Fibroblast of upper back skin (primary cell): ENCODE measurements at regions not wholly inside any gene's neighbourhood (a gene's known extent, or its start where the extent isn't known, plus 50 kb on each side); places are given as distances from the start of the nearest gene placed in this dataset.

Source experiments
- DNase-seq: peaks from one replicate; pipeline ENCODE4 v3.0.0-alpha.2; 2013

GRCh38 chr15:29208836-29209235 lies 60.8 kb downstream of the NSMCE3 start:
- DNase-seq, result no peak

- DNase-seq, result peak; percentile 5
These were observed 61.3 kb downstream of the NSMCE3 start for GRCh38 chr15:29208352-29208751.

- DNase-seq, result no peak
These were observed 61.9 kb downstream of the NSMCE3 start for GRCh38 chr15:29207758-29208108.

GRCh38 chr15:29207027-29207757 lies 62.4 kb downstream of the NSMCE3 start:
- no peak for DNase-seq

GRCh38 chr15:29205186-29205585 lies 64.4 kb downstream of the NSMCE3 start:
- no peak for DNase-seq

GRCh38 chr15:29204369-29204755 lies 65.3 kb downstream of the NSMCE3 start:
- no peak for DNase-seq

GRCh38 chr15:29203718-29204368 lies 65.8 kb downstream of the NSMCE3 start:
- DNase-seq, result no peak

GRCh38 chr15:29196722-29197121 lies 72.9 kb downstream of the NSMCE3 start:
- no peak for DNase-seq

- no peak for DNase-seq
These were observed 73.3 kb downstream of the NSMCE3 start for GRCh38 chr15:29196290-29196689.

GRCh38 chr15:29194866-29195265 lies 74.8 kb downstream of the NSMCE3 start:
- DNase-seq, result no peak

GRCh38 chr15:29183071-29183831 lies 86.4 kb downstream of the NSMCE3 start:
- peak; percentile 18 for DNase-seq

GRCh38 chr15:29182590-29182989 lies 87.0 kb downstream of the NSMCE3 start:
- DNase-seq, result no peak

GRCh38 chr15:29172742-29173725 lies 96.6 kb downstream of the NSMCE3 start:
- DNase-seq, result no peak

GRCh38 chr15:29170521-29170920 lies 99.1 kb downstream of the NSMCE3 start:
- DNase-seq, result no peak
